ENCODE measurements at regions not wholly inside any gene's neighbourhood (a gene's known extent, or its start where the extent isn't known, plus 50 kb on each side); places are given as distances from the start of the nearest gene placed in this dataset.
"Not testable (repeated sequence)": the region's sequence is repeated elsewhere in the genome, so short reads cannot be mapped to it uniquely, and the experiment has no call there.

DNA sequence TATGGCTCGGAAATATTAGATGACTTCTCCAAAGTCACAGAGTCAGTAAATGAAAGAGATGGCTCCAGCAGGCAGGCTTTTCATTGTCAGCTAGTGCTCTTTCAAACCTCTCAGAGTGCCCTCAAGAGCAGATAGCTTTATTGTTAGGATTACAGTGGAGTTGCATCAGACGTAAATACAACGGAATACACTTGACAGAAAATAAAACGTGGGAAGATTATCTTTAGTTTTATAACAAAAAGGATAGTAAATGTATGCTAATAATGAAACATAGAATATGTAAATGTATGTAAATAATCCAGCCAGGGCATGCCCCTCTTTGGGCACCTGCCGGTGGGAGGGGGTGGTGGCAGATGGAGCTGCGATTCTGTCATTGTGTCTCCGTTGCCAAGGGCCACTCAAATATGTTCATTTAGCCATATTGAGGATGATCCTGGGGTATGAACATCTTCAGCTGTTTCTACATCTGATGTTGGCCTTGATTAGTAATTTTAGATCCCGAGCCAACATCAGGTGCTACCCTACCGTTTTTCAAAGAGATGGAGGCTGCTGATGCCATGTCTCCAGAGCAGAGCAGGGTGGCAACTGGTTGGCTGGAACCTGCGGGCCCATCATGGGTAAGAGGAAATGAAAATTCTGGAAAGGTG is 358.3 kb upstream of the SULF2 start:
- intact Hi-C loops (cut with DNase I) = no loop called here
- DNase-seq (ENCODE audit: low spot score) = no peak

DNA sequence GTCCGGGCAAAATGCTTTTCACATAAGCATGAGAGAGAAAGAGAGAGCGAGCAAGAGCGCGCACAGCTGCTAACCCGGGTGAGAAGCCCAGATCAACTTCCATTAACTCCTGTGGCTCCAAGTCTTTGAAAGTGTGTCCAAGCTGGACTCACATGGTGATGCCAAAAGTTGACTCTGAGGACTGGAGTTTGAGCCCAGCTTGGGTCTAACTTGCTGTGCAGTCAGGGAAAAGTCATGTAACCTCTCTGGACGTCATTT is 357.2 kb upstream of the SULF2 start:
- intact Hi-C loops (cut with DNase I) = no loop called here
- DNase-seq (ENCODE audit: low spot score) = no peak

DNA sequence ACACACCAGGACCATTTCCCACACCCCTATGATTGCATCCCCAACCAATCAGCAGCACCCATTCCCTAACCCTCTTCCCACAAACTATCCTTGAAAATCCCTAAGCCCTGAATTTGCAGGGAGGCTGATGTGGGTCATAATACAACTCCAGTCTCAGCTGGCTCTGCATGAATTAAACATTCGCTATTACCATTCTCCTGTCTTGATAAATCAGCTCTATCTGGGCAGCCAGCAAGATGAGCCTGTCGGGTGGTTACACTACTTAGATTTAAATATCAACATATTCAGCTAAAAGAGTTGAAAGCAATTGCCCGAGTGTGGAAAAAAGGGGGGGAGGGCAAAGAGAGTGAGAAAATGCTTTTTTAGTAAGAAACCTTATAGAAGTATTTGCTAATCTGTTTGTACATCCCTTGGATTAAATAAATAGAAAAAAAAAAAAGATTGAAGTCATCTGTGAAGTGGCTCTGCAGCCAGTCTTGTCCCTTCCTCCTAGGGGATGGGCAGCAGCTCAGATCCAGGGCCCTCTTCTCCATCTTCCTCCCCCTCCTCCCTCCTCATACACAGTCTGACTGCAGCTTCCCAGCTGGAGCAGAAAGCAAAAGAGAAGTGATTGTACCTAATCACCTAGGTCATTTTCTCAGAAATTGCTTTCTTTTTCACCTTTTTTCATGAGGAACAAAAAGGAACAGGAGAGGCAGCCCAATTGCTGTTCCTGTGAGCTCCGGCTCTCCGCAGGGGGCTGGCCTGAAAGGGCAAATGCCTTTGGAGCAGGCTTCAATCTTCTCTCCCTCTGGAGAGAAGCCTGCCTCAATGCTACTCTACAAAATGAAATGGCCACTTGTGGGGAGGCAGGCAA is 356.6 kb upstream of the SULF2 start:
- intact Hi-C loops (cut with DNase I) = no loop called here

DNA sequence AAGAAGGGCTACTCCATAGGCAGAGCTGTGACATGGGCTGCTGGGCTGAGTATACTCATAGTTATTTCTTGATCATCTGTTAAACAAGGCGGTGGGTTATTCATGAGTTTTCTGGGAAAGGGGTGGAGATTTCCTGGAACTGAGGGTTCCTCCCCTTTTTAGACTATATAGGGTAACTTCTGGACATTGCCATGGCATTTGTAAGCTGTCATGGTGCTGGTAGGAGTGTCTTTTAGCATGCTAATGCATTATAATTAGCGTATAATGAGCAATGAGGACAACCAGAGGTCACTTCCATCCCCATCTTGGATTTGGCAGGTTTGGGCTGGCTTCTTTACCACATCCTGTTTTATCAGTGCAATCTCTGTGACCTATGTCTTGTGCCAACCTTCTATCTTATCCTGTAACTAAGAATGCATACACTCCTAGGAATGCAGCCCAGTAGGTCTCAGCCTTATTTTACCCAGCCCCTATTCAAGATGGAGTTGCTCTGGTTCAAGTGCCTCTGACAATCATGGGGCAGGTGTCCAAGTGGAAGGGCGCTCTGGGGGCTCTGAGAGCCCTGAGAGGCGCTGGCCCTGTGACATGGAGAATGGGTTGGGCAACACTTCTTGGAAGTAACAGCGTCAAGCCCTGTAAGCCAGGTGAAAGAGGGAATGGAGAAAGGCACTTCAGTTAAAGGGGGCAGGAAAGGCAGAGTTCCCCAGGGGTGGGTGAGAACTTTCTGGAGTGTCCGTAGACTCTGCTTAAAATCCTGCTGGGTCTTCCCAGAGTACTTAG is 354.2 kb upstream of the SULF2 start:
- intact Hi-C loops (cut with DNase I) = no loop called here
- DNase-seq (ENCODE audit: low spot score) = no peak

More for the DNA sequence above, 356.6 kb upstream of the SULF2 start:
- DNase-seq (ENCODE audit: low spot score) = no peak

DNA sequence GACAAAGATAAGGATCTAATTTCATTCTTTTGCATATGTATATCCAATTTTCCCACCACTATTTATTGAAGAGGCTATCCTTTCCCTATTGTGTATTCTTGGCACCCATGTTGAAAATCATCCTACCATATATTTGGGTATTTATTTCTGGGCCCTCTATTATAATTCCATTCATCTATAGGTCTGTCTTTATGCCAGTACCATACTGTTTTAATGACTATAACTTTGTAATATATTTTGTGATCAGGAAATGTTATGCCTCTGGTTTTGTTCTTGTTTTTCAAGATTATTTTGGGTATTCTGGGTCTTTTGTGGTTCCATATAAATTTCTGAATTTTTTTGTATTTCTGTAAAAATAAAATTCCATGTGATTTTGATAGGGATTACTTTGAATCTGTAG is 347.6 kb upstream of the SULF2 start:
- intact Hi-C loops (cut with DNase I) = no loop called here

DNA sequence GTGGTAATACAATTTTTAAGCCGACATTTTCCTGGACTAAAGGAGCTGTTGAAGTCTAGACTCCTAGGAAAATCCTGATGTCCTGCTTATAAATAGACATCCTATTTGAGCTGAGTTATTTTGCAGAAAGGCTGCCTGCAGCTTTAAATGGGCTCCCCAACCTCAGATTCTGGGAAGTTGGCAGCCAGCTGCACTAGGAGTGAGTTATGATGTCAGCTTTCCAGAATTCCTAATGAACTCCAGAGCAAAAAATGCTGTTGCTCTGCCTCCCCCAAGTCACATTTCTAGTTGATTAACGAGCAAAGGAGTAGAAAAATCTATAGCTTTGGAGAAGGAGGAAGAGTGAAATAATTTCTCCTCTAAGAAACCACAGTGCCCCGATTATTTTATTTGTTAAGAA is 346.3 kb upstream of the SULF2 start:
- intact Hi-C loops (cut with DNase I) = no loop called here
- DNase-seq (ENCODE audit: low spot score) = no peak

More for the DNA sequence above, 347.6 kb upstream of the SULF2 start:
- no peak for DNase-seq (ENCODE audit: low spot score)

DNA sequence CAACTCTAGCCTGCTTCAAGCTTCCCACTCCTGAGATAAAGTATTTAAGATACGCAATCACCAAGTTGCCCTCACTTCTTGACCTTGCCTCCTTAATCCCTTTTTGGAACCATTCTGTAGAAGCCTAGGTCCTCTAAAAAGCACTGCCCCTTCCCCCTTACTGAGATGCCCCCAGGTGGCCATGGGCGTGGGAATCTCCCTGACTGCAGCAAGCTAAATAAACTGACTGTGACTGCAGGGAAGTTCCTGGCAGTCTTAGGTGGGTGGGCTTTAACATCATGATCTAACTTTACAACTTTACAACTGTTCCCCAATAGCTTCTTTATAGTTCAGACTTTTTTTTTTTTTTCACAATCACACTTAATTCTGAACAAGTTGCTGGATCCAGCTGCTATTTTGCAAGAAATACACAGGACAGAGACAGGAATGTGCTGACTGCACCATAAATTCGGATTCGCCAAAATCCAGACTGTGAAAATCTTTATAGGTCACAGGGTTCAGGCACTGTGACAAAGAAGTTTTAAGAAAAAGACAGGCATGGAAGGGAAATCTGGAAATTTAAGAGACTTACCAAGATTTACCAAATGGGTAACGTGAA is 344.2 kb upstream of the SULF2 start:
- no peak for DNase-seq (ENCODE audit: low spot score)
- intact Hi-C loops (cut with DNase I) = no loop called here

DNA sequence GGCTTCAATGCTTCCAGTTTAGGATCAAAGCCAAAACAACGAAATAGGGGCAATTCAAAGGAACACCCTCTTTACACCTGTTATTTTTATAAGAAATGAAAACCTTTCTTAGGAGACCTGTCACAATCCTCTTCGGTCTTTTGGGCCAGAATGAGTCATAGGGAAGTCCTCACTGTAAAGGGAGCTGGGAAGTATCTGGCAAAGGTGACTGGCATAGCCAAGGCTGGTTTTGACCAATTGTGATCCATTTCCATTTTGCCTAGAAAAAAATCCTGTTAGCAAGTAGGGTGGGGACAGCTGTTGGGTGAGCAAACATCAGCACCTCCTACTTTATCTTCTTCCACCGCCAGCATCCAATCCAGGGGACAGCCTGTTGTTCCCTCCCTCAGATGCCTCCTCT is 343.2 kb upstream of the SULF2 start:
- DNase-seq (ENCODE audit: low spot score) = no peak
- intact Hi-C loops (cut with DNase I) = no loop called here

DNA sequence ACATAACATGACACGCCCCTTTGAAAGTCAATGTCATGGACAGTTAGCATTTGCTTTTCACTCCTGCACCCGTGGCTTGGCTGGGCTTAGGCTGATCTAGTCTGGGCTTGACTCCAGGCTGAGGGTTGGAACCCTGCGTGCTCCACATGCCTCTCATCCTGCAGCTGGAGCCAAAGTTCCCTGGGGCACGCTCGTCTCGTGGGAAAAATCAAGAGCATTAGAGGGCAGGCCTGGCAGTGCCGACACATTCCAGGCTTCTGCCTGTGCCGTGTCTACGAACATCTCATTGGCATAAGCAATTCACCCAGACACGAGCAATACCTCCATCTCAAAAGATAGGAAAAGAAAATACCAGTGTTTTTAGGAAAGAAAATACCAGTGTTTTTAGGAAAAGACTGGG is 342.7 kb upstream of the SULF2 start:
- DNase-seq (ENCODE audit: low spot score); intact Hi-C loops (cut with DNase I): not testable (repeated sequence)

DNA sequence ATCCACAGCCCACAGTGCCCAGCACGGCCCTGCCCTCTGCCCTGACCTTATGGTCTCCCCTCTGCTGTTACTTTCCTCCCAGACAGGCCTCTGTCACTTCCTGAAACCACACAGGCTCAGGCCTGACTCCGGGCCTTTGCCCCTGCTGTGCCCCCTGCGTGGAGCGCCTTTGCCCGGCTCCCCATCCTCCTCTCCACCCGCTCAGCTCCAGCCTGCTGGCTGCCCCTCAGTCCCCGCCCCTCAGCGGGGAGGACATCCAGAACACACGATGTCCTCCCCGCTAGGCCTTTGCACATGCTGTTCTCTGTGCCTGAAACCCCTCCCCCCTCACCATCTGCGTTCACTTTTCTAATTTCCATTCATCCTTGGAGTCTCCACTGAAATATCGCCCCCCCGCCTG is 341.9 kb upstream of the SULF2 start:
- intact Hi-C loops (cut with DNase I); DNase-seq (ENCODE audit: low spot score): not testable (repeated sequence)

DNA sequence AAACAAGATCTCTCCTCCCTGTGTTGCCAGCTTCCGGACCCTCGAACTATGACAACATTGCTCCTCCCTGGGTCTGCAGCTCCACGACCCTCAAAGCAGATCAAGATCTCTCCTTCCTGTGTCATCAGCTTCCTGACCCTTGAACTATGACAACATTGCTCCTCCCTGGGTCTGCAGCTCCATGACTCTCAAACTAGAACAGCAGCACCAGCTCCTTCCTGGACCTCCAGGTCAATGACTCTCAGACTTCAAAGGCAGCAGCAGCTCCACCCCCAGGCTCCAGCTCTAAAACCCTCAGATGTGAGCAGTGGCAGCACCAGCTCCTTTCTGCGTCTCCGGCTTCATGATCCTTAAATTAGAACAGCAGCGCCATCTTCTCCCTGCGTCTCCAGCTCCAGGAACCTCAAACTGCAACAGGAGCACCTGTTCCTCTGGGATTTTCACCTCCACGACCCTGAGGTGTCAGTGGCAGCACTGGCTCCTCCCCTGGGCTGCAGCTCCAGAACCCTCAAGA is 341.0 kb upstream of the SULF2 start:
- intact Hi-C loops (cut with DNase I) = no loop called here
- no peak for DNase-seq (ENCODE audit: low spot score)

DNA sequence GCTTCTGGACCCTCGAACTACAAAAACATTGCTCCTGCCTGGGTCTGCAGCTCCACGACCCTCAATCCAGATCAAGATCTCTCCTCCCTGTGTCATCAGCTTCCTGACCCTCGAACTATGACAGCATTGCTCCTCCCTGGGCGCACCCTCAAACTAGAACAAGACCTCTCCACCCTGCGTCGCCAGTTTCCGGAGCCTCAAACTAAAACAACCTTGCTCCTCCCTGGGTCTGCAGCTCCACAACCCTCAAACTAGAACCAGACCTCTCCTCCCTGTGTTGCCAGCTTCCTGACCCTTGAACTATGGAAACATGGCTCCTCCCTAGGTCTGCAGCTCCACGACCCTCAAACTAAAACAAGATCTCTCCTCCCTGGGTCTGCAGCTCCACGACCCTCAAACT is 339.7 kb upstream of the SULF2 start:
- DNase-seq (ENCODE audit: low spot score) = no peak
- intact Hi-C loops (cut with DNase I) = no loop called here

DNA sequence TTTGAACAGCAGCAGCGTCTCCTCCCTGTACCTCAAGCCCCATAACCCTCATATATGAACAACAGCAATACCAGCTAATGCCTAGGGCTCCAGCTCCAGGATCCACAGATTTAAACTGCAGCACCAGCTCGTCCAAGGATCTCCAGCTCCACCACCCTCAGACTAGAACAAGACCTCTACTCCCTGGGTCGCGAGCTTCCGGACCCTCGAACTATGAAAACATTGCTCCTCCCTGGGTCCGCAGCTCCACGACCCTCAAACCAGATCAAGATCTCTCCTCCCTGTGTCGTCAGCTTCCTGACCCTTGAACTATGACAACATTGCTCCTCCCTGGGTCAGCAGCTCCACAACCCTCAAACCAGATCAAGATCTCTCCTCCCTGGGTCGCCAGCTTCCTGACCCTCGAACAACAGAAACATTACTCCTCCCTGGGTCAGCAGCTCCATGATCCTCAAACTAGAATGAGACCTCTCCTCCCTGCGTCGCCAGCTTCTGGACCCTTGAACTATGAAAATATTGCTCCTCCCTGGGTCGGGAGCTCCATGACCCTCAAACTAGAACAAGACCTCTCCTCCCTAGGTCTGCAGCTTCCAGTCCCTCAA is 339.0 kb upstream of the SULF2 start:
- DNase-seq (ENCODE audit: low spot score) = no peak
- intact Hi-C loops (cut with DNase I) = no loop called here

DNA sequence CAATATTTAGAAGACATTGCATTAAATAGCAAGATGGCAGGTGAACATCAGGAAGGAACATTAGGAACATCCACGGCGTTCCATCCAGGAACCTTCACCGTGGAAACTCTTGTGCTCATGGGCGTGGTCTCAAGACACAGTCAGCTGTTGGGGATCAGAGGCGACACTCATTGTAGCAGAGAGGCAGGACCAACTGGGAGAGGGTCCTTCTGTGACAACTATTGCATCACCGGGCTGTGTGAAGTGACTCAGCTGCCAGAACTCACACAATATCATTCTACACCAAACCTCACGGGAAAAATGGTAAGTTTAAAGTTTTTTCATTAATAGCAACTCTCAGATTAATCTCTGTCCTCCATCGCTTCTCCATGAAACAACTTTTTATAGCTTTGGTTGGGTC is 334.8 kb upstream of the SULF2 start:
- no peak for DNase-seq (ENCODE audit: low spot score)
- intact Hi-C loops (cut with DNase I) = no loop called here

DNA sequence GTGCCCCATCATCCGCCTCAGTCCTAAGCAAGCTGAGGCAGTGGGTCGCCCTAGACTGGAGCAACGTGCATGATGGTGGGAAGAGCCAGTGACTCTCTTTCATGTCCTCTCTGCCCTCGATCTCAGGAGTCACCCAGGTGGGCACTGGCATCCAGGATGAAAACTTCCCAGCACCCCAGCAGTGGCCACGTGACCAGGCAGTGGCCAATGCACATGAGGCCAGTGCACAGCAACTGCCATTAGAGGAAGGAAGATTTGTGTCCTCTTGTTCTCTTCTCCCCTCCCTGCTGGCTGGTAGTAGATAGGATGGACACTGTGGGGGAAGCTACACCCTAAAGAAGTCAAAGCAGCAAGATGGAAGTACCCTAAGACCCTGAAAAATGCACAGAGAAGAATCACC is 334.1 kb upstream of the SULF2 start:
- intact Hi-C loops (cut with DNase I) = not testable (repeated sequence)

DNA sequence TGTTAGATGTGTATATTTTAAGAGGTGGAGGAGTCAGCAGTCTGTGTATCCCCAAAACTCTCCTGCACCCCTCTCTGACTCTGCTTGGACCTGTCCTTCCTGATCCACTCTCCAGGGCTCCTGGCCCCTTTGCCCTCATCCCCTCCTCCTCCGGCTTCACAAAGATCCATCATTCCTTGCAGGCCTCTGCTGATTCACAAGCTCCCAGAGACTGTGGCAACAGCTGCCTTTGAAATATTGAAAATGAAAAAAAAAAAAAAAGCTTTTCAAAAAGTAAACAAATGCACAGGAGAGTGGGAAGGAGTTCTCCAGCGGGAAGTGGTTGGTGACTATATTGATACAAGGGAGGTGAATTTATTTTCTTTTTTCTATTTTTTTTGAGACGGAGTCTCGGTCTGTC is 330.2 kb upstream of the SULF2 start:
- no peak for DNase-seq (ENCODE audit: low spot score)
- intact Hi-C loops (cut with DNase I) = no loop called here

More for the DNA sequence above, 334.1 kb upstream of the SULF2 start:
- not testable (repeated sequence) for DNase-seq (ENCODE audit: low spot score)

DNA sequence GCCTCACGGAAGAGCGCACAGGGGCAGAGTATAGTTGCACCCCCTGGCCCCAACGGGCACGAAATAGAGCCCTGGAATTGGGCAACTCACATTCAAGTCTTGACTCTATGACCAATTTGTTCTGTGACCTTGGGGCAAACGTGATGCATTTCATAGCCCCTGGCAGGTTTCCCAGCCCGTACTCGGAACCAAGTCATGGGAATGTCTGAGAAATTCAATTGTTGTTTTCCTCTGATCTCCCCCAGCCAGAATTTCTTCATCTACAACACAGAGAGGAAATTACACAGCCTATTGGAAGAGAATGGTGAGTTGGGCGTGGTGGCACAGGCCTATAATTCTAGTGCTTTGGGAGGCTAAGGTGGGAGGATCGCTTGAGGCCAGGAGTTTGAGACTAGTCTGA is 322.3 kb upstream of the SULF2 start:
- intact Hi-C loops (cut with DNase I) = no loop called here
- DNase-seq (ENCODE audit: low spot score) = no peak

DNA sequence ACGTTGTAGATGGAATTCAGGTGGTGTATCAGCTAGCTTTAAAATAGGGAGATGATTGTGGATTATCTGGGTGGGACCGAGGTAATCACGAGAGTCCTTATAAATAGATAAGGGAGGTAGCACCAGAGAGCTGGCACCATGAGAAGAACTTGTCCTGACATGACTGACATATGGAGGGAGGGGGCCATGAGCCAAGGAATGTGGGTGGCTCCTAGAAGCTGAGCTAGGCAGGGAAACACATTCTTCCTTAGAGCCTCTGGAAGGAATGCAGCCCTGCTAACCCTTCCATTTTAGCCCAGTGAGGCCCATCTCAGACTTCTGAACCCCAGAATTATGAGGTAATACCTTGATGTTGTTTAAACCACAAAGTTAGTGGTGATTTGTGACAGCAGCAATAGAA is 321.1 kb upstream of the SULF2 start:
- intact Hi-C loops (cut with DNase I) = no loop called here
- no peak for DNase-seq (ENCODE audit: low spot score)

DNA sequence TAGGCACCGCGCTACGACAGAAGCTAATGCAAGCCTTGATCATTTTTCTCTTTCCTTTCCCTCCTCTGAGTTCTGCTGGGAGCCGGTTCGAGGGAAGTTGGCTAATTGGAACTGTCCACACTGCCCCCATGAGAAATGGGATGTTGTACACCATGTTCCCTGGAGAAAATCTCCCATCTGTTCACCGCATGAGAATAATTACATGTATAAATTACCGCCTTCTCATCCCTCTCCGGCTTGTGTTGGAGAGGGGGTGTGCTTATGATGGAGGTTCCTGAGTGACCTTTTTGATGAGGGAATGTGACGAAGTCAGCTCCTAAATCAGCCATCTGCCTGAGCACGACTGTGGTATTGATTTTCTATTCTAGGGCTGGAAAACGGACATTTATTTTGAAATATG is 320.2 kb upstream of the SULF2 start:
- no peak for DNase-seq (ENCODE audit: low spot score)
- intact Hi-C loops (cut with DNase I) = no loop called here

All from cardiac septum (tissue), 1 donor.